Body of pancreas (tissue), 4 donors: ENCODE measurements at regions not wholly inside any gene's neighbourhood (a gene's known extent, or its start where the extent isn't known, plus 50 kb on each side); places are given as distances from the start of the nearest gene placed in this dataset.

ENCODE experiments used
- POLR2A ChIP-seq, 3 donors: fragments of 450-650 bp; IDR thresholded peaks; one replicate each; pipeline ENCODE4 v1.6.1; 2016; ENCODE audit warnings: antibody characterized with exemption in 3 of 3, mild to moderate bottlenecking in 2 of 3
- TF ChIP-seq, protein P1 (sequence below), 7 experiments: fragments of 450-650 bp in 4 of 7; fragments of 200-600 bp in 3 of 7; sonication (generic) in 3 of 7; IDR thresholded peaks; one replicate each; pipeline ENCODE4 v1.5.1; 2016 to 2019; ENCODE audit warnings: antibody characterized with exemption in 7 of 7

DNA sequence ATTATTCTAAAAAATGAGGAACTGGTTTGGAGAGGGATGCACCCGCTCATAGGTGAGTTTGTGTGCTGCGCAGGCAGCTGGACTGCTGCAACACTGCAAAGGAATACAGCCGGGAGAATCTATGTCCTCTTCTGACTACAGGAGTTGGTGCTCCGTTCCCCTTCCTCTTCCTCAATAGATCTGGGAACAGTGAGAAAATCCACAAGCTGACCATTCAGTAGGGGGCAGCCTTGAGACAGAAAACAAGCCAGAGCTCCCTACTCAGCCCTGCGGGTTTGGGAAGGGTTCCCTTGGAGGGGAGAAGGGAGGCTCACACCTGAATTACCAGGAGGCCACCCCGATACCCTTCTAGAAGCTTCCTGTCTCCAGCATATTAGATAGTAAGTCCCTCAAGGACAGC is 87.3 kb upstream of the FOXI2 start:
- TF ChIP-seq POLR2A (IDR thresholded peaks at IDR 0.05): no peak
- TF ChIP-seq, protein P1, sequence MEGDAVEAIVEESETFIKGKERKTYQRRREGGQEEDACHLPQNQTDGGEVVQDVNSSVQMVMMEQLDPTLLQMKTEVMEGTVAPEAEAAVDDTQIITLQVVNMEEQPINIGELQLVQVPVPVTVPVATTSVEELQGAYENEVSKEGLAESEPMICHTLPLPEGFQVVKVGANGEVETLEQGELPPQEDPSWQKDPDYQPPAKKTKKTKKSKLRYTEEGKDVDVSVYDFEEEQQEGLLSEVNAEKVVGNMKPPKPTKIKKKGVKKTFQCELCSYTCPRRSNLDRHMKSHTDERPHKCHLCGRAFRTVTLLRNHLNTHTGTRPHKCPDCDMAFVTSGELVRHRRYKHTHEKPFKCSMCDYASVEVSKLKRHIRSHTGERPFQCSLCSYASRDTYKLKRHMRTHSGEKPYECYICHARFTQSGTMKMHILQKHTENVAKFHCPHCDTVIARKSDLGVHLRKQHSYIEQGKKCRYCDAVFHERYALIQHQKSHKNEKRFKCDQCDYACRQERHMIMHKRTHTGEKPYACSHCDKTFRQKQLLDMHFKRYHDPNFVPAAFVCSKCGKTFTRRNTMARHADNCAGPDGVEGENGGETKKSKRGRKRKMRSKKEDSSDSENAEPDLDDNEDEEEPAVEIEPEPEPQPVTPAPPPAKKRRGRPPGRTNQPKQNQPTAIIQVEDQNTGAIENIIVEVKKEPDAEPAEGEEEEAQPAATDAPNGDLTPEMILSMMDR (IDR thresholded peaks at IDR 0.05): no peak
